Endothelial cell (in vitro differentiated cells): ENCODE measurements at regions not wholly inside any gene's neighbourhood (a gene's known extent, or its start where the extent isn't known, plus 50 kb on each side); places are given as distances from the start of the nearest gene placed in this dataset.

Experiments
- DNase-seq: peaks from one replicate; pipeline ENCODE4 v3.0.0; 2021; ENCODE audit warnings: low spot score
- H3K27ac Mint-ChIP-seq: one replicate; pipeline ENCODE4 v1.8.0; 2021; ENCODE audit warnings: mixed read lengths, inconsistent platforms; ENCODE audit not compliant: unreplicated experiment
- H3K27me3 Mint-ChIP-seq: one replicate; pipeline ENCODE4 v1.8.0; 2021; ENCODE audit warnings: mild to moderate bottlenecking, moderate library complexity, mixed read lengths, inconsistent platforms; ENCODE audit not compliant: unreplicated experiment
- H3K36me3 Mint-ChIP-seq: one replicate; pipeline ENCODE4 v1.8.0; 2021; ENCODE audit warnings: mild to moderate bottlenecking, low read depth, mixed read lengths, inconsistent platforms; ENCODE audit not compliant: unreplicated experiment
- H3K4me1 Mint-ChIP-seq: one replicate; pipeline ENCODE4 v1.8.0; 2021; ENCODE audit warnings: mild to moderate bottlenecking, mixed read lengths, inconsistent platforms; ENCODE audit not compliant: unreplicated experiment
- H3K4me3 Mint-ChIP-seq: one replicate; pipeline ENCODE4 v1.8.0; 2021; ENCODE audit warnings: mild to moderate bottlenecking, mixed read lengths, inconsistent platforms; ENCODE audit not compliant: unreplicated experiment
- H3K9me3 Mint-ChIP-seq: one replicate; pipeline ENCODE4 v1.8.0; 2021; ENCODE audit warnings: mixed read lengths, inconsistent platforms; ENCODE audit not compliant: unreplicated experiment
- TF ChIP-seq, protein P1 (sequence below): fragments of 200-600 bp; sonication (generic); IDR thresholded peaks from one replicate; pipeline ENCODE4 v1.5.0; 2021; ENCODE audit warnings: antibody characterized with exemption; ENCODE audit not compliant: unreplicated experiment

DNA sequence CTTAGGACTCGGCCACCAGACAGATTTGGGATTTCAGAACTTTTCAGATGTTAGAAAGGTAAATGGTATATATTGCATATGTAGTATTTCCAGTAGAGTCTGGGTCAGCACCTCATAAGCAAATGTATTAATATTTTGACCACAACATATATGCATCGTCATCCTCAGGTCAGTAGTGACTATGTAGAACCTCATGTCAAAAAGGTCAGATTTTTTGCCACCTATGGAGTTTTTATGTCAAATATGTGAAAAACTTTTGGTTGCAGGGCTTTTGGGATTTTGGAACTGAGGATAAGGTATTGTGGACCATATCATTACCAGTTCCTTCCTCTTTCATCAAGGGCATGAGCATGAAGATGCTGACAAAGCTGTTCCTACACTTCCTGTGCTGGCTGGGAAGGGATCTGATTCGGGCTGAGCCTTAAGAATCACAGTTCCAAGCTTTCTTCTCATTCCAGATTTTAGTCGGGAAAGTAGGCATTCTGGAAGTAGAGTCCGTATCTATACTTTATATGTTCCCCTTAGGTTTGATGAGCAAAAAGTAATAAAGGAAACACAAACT is 183.0 kb upstream of the PGRMC2 start:
- DNase-seq = no peak
- Mint-ChIP-seq H3K27ac (no peak overlapping the region), H3K4me3 (no peak overlapping the region), H3K9me3 (no peaks in the 10 kb centered on the region), H3K36me3 (peaks cover 5% of the 10 kb centered on the region), H3K4me1 (no peaks in the 10 kb centered on the region), H3K27me3 (peaks cover 7% of the 10 kb centered on the region)
- TF ChIP-seq, protein P1, sequence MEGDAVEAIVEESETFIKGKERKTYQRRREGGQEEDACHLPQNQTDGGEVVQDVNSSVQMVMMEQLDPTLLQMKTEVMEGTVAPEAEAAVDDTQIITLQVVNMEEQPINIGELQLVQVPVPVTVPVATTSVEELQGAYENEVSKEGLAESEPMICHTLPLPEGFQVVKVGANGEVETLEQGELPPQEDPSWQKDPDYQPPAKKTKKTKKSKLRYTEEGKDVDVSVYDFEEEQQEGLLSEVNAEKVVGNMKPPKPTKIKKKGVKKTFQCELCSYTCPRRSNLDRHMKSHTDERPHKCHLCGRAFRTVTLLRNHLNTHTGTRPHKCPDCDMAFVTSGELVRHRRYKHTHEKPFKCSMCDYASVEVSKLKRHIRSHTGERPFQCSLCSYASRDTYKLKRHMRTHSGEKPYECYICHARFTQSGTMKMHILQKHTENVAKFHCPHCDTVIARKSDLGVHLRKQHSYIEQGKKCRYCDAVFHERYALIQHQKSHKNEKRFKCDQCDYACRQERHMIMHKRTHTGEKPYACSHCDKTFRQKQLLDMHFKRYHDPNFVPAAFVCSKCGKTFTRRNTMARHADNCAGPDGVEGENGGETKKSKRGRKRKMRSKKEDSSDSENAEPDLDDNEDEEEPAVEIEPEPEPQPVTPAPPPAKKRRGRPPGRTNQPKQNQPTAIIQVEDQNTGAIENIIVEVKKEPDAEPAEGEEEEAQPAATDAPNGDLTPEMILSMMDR = no peak

DNA sequence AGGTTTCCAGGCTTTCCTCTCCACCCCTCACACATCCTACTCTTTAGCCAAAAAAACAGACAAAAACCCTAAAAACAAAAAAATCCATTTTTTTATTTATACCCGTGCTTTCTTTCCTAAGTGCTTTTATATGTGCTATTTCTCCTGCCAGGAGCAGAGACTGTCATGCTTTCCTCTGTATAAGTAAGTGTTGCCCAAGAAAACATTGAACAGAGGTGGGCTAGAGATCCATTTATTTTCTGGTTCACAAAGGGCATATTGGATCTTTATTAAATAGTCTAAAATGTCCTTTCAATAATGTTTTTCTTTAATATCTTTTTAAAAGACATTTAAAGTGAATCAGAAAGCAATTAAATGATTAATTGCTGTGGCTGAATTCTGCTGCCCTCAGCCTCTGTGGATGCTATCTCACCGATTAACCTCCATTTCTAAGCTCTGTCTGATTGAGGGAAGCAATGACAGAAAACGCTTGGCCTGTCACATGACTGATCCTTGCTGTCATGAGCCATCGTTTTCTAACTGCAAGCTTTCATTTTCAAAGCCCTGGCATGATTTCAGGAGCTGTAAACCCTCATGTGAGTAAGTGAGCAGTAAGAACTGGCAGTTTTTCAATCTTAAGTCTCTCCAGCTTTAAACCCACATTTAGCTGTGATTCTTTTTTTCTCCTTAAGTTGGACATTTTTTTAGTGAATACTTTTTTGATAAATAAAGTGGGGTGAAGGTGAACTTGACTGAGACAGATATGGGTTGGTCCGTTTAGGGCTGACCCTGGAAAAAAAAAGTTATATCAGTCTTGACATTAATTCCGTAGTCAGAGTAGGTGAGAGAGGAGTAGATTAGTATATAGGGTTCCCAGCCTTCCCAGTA is 180.7 kb upstream of the PGRMC2 start:
- no peak overlapping the region for H3K4me3 Mint-ChIP-seq
- H3K27ac Mint-ChIP-seq = no peak overlapping the region
- TF ChIP-seq, protein P1 = no peak
- H3K9me3 Mint-ChIP-seq = no peaks in the 10 kb centered on the region
- H3K36me3 Mint-ChIP-seq = no peaks in the 10 kb centered on the region
- no peaks in the 10 kb centered on the region for H3K4me1 Mint-ChIP-seq
- DNase-seq = no peak
- H3K27me3 Mint-ChIP-seq = peaks cover 2% of the 10 kb centered on the region

GRCh38 chr4:128465523-128465922 is 177.9 kb upstream of the PGRMC2 start:
- TF ChIP-seq, protein P1 = no peak
- no peak overlapping the region for H3K27ac Mint-ChIP-seq
- H3K36me3 Mint-ChIP-seq = no peaks in the 10 kb centered on the region
- H3K9me3 Mint-ChIP-seq = no peaks in the 10 kb centered on the region
- H3K4me3 Mint-ChIP-seq = no peak overlapping the region
- H3K4me1 Mint-ChIP-seq = no peaks in the 10 kb centered on the region
- H3K27me3 Mint-ChIP-seq = peaks cover 2% of the 10 kb centered on the region
- DNase-seq = no peak

- no peaks in the 10 kb centered on the region for H3K4me1 Mint-ChIP-seq
- H3K27ac Mint-ChIP-seq = no peak overlapping the region
- no peaks in the 10 kb centered on the region for H3K9me3 Mint-ChIP-seq
- DNase-seq = no peak
- H3K36me3 Mint-ChIP-seq = no peaks in the 10 kb centered on the region
- peaks cover 2% of the 10 kb centered on the region for H3K27me3 Mint-ChIP-seq
- TF ChIP-seq, protein P1 = no peak
- H3K4me3 Mint-ChIP-seq = no peak overlapping the region
These were observed 175.4 kb upstream of the PGRMC2 start for GRCh38 chr4:128463006-128463405.

- H3K27me3 Mint-ChIP-seq = no peaks in the 10 kb centered on the region
- TF ChIP-seq, protein P1 = no peak
- no peaks in the 10 kb centered on the region for H3K36me3 Mint-ChIP-seq
- H3K4me1 Mint-ChIP-seq = no peaks in the 10 kb centered on the region
- DNase-seq = no peak
- no peaks in the 10 kb centered on the region for H3K9me3 Mint-ChIP-seq
- no peak overlapping the region for H3K27ac Mint-ChIP-seq
- no peak overlapping the region for H3K4me3 Mint-ChIP-seq
These were observed 174.6 kb upstream of the PGRMC2 start for GRCh38 chr4:128462103-128462783.
